SK-N-SH (cell line): ENCODE measurements at regions not wholly inside any gene's neighbourhood (a gene's known extent, or its start where the extent isn't known, plus 50 kb on each side); places are given as distances from the start of the nearest gene placed in this dataset.

Experiments
- CTCF ChIA-PET: fragments of 300-600, 350-600 bp; formaldehyde crosslinking; extraction: SDS; loops from one replicate; lab custom pipeline; 2021; lab: Yijun Ruan, JAX
- POLR2A ChIA-PET: fragments of 350-600 bp; sonication (Branson Sonifier 250); formaldehyde crosslinking; extraction: SDS; loops from one replicate; lab custom pipeline; 2020; ENCODE audit warnings: antibody characterized with exemption, inconsistent platforms; lab: Yijun Ruan, JAX
- DNase-seq: peaks from one replicate; pipeline ENCODE4 v3.0.0; 2012
- H2AFZ ChIP-seq: fragments of 200-600 bp; sonication (generic); 2 replicates; pipeline ENCODE4 v1.8.1; 2016; ENCODE audit warnings: antibody characterized with exemption, mild to moderate bottlenecking, low read depth
- H3F3A ChIP-seq: fragments of 200-600 bp; sonication (generic); replicated peaks from 2 replicates; pipeline ENCODE3; 2016; ENCODE audit warnings: antibody characterized with exemption, mild to moderate bottlenecking; ENCODE audit not compliant: insufficient read depth
- H3K27ac ChIP-seq, 2 experiments: fragments of 200-500 bp in 1 of 2; fragments of 200-600 bp in 1 of 2; sonication (Bioruptor generic) in 1 of 2; sonication (generic), shearing (Covaris generic) in 1 of 2; 2 replicates each; pipeline versions ENCODE4 v1.5.1 to v1.6.1; 2014 to 2016; ENCODE audit warnings: low read depth in 2 of 2, inconsistent platforms in 1 of 2, low read length in 1 of 2, mild to moderate bottlenecking in 1 of 2, mixed read lengths in 1 of 2
- H3K27me3 ChIP-seq: fragments of 200-600 bp; sonication (generic), shearing (Covaris generic); 2 replicates; pipeline ENCODE4 v1.6.1; 2016; ENCODE audit warnings: mixed run types; ENCODE audit not compliant: insufficient read depth
- H3K36me3 ChIP-seq, 2 experiments: fragments of 200-500 bp in 1 of 2; fragments of 200-600 bp in 1 of 2; sonication (Bioruptor generic) in 1 of 2; sonication (generic) in 1 of 2; replicated peaks in 1 of 2; 2 replicates each; pipeline versions ENCODE3 to v1.5.1; 2014 to 2016; ENCODE audit warnings: low read length in 1 of 2, mild to moderate bottlenecking in 1 of 2; ENCODE audit not compliant: insufficient read depth in 2 of 2, control insufficient read depth in 1 of 2
- H3K4me1 ChIP-seq, 2 experiments: fragments of 200-500 bp in 1 of 2; fragments of 200-600 bp in 1 of 2; sonication (Bioruptor generic) in 1 of 2; sonication (generic), shearing (Covaris generic) in 1 of 2; 2 replicates each; pipeline versions ENCODE4 v1.5.1 to v1.6.1; 2014 to 2016; ENCODE audit warnings: low read depth in 1 of 2, low read length in 1 of 2, mixed run types in 1 of 2; ENCODE audit not compliant: insufficient read depth in 2 of 2, control insufficient read depth in 1 of 2
- H3K4me2 ChIP-seq: fragments of 200-600 bp; sonication (generic), shearing (Covaris generic); 2 replicates; pipeline ENCODE4 v1.6.1; 2017; ENCODE audit warnings: mixed run types
- H3K4me3 ChIP-seq, 2 experiments: fragments of 200-500 bp in 1 of 2; fragments of 200-600 bp in 1 of 2; sonication (Bioruptor generic) in 1 of 2; sonication (generic), shearing (Covaris generic) in 1 of 2; 2 replicates each; pipeline versions ENCODE4 v1.5.1 to v1.8.1; 2014 to 2016; ENCODE audit warnings: low read depth in 2 of 2, inconsistent platforms in 1 of 2, low read length in 1 of 2, mild to moderate bottlenecking in 1 of 2, mixed read lengths in 1 of 2, moderate library complexity in 1 of 2
- H3K79me2 ChIP-seq: fragments of 200-600 bp; sonication (generic); 2 replicates; pipeline ENCODE4 v1.8.1; 2017; ENCODE audit warnings: mild to moderate bottlenecking; ENCODE audit not compliant: insufficient read depth
- H3K9ac ChIP-seq: fragments of 200-600 bp; sonication (generic); 2 replicates; pipeline ENCODE4 v1.6.1; 2017; ENCODE audit warnings: mixed run types
- H3K9me2 ChIP-seq: fragments of 200-600 bp; sonication (generic); 2 replicates; pipeline ENCODE4 v1.6.1; 2017; ENCODE audit warnings: mixed run types
- H3K9me3 ChIP-seq: fragments of 200-600 bp; sonication (generic); 2 replicates; pipeline ENCODE4 v1.6.1; 2017; ENCODE audit warnings: mixed run types, mild to moderate bottlenecking, moderate library complexity
- H4K20me1 ChIP-seq: fragments of 200-600 bp; sonication (generic); 2 replicates; pipeline ENCODE4 v1.6.1; 2017; ENCODE audit warnings: mild to moderate bottlenecking, mixed run types; ENCODE audit not compliant: insufficient read depth
- CTCF ChIP-seq: fragments of 200-600 bp; sonication (generic); IDR thresholded peaks from 2 replicates; pipeline ENCODE4 v1.6.1; 2017; ENCODE audit warnings: antibody characterized with exemption, mild to moderate bottlenecking, moderate library complexity
- ELF1 ChIP-seq: IDR thresholded peaks from 2 replicates; pipeline ENCODE4 v1.4.0; 2012
- EP300 ChIP-seq, 2 experiments: IDR thresholded peaks; 2 replicates each; pipeline versions ENCODE4 v1.4.0 to v1.6.1; 2012; ENCODE audit warnings: borderline replicate concordance in 1 of 2, low read depth in 1 of 2, low read length in 1 of 2
- EZH2phosphoT487 ChIP-seq: fragments of 200-600 bp; sonication (generic); IDR thresholded peaks from 2 replicates; pipeline ENCODE4 v1.6.1; 2017; ENCODE audit warnings: low read depth, mixed run types, mild to moderate bottlenecking, antibody characterized with exemption, moderate library complexity, borderline replicate concordance
- FOXM1 ChIP-seq: IDR thresholded peaks from 2 replicates; pipeline ENCODE4 v1.4.0; 2012; ENCODE audit warnings: low read depth, mild to moderate bottlenecking
- GABPA ChIP-seq: IDR thresholded peaks from 2 replicates; pipeline ENCODE4 v1.4.0; 2012; ENCODE audit warnings: low read depth, mild to moderate bottlenecking
- JUND ChIP-seq: IDR thresholded peaks from 2 replicates; pipeline ENCODE4 v1.4.0; 2012
- MXI1 ChIP-seq: IDR thresholded peaks from 2 replicates; pipeline ENCODE4 v1.6.1; 2012; ENCODE audit warnings: mild to moderate bottlenecking, low read depth, low read length, improper control_type of control experiment
- NFIC ChIP-seq: IDR thresholded peaks from 2 replicates; pipeline ENCODE4 v1.4.0; 2012; ENCODE audit warnings: borderline replicate concordance
- RAD21 ChIP-seq: IDR thresholded peaks from 2 replicates; pipeline ENCODE4 v1.6.1; 2012; ENCODE audit warnings: mild to moderate bottlenecking, low read length
- REST ChIP-seq: IDR thresholded peaks from 2 replicates; pipeline ENCODE4 v1.6.1; 2012; ENCODE audit warnings: mild to moderate bottlenecking, low read depth, low read length, moderate library complexity
- RFX5 ChIP-seq: IDR thresholded peaks from 2 replicates; pipeline ENCODE4 v1.6.1; 2012; ENCODE audit warnings: mild to moderate bottlenecking, improper control_type of control experiment, low read length
- SIN3A ChIP-seq: IDR thresholded peaks from 2 replicates; pipeline ENCODE4 v1.6.1; 2012; ENCODE audit warnings: low read depth, mild to moderate bottlenecking, low read length, moderate library complexity, borderline replicate concordance
- SMC3 ChIP-seq: IDR thresholded peaks from 2 replicates; pipeline ENCODE4 v1.6.1; 2012; ENCODE audit warnings: low read depth, low read length, improper control_type of control experiment
- TAF1 ChIP-seq: IDR thresholded peaks from 2 replicates; pipeline ENCODE4 v1.6.1; 2012; ENCODE audit warnings: low read depth, mild to moderate bottlenecking, low read length, moderate library complexity, borderline replicate concordance
- WGBS: methylation state at CpG from one replicate; pipeline ENCODE4 v1.1.6; 2017; ENCODE audit warnings: low lambda C conversion rate; 5-methylcytosine and 5-hydroxymethylcytosine counted together

GRCh38 chr15:88993662-88994061 lies 80.5 kb upstream of the MFGE8 start (continued):
- TF ChIP-seq REST (no peak), TAF1 (no peak)

- TF ChIP-seq ELF1 (no peak), SIN3A (no peak), NFIC (no peak), FOXM1 (no peak), RAD21 (no peak), GABPA (no peak), CTCF (no peak), JUND (no peak), MXI1 (no peak), RFX5 (no peak)
- Histone ChIP-seq H3K27ac (no peak overlapping the region), H3K9ac (no peak overlapping the region), H2AFZ (no peak overlapping the region), H3K9me3 (no peaks in the 10 kb centered on the region), H3K27me3 (no peaks in the 10 kb centered on the region), H4K20me1 (no peaks in the 10 kb centered on the region), H3F3A (peaks cover 16% of the 10 kb centered on the region), H3K9me2 (no peaks in the 10 kb centered on the region), H3K36me3 (no peaks in the 10 kb centered on the region), H3K4me2 (no peak overlapping the region), H3K4me1 (peaks cover 0 to 6% of the 10 kb centered on the region in 2 experiments; a peak in 1 of 4 replicates), H3K4me3 (no peak overlapping the region), H3K79me2 (no peaks in the 10 kb centered on the region)
- no peak for DNase-seq
- ChIA-PET CTCF (interaction anchor here (1.2 to 1.3 kb wide), 2 partner anchors 8 to 89 kb away, joined by 3 to 7 read pairs; no protein-coding TSS in a partner anchor), POLR2A (no interaction called here)
- WGBS, result 95% methylated on average over 1 of the region's 1 CpG
These were observed 81.1 kb upstream of the MFGE8 start for GRCh38 chr15:88994286-88994685.

- no peak overlapping the region for H3K4me2 ChIP-seq
- no peaks in the 10 kb centered on the region for H3K79me2 ChIP-seq
- H4K20me1 ChIP-seq, result no peaks in the 10 kb centered on the region
- POLR2A ChIA-PET, result no interaction called here
- H3F3A ChIP-seq, result peaks cover 9% of the 10 kb centered on the region
- H3K36me3 ChIP-seq, result no peaks in the 10 kb centered on the region
- H2AFZ ChIP-seq, result no peak overlapping the region
- H3K9me3 ChIP-seq, result no peaks in the 10 kb centered on the region
- no peak overlapping the region for H3K27ac ChIP-seq
- H3K4me1 ChIP-seq, result no peaks in the 10 kb centered on the region; a peak in 1 of 4 replicates
- no peak for DNase-seq
- TF ChIP-seq REST, result no peak
- TF ChIP-seq GABPA, result no peak
- no peak for TF ChIP-seq EZH2phosphoT487
- TF ChIP-seq SMC3, result no peak
- TF ChIP-seq EP300 (IDR thresholded peaks at IDR 0.05; ENCODE audit: borderline replicate concordance in 1 of 2, low read depth in 1 of 2, low read length in 1 of 2), result no peak
- TF ChIP-seq RAD21, result no peak
- TF ChIP-seq, all 33 proteins: peak for 0
- CTCF ChIA-PET, result no interaction called here
- Histone ChIP-seq H3K9ac (no peak overlapping the region), H3K27me3 (no peaks in the 10 kb centered on the region), H3K9me2 (no peaks in the 10 kb centered on the region), H3K4me3 (no peak overlapping the region)
- WGBS, result 46% methylated on average over 3 of the region's 3 CpGs
These were observed 82.3 kb upstream of the MFGE8 start for GRCh38 chr15:88995449-88995848.
